ENCODE measurements at regions not wholly inside any gene's neighbourhood (a gene's known extent, or its start where the extent isn't known, plus 50 kb on each side); places are given as distances from the start of the nearest gene placed in this dataset.

DNA sequence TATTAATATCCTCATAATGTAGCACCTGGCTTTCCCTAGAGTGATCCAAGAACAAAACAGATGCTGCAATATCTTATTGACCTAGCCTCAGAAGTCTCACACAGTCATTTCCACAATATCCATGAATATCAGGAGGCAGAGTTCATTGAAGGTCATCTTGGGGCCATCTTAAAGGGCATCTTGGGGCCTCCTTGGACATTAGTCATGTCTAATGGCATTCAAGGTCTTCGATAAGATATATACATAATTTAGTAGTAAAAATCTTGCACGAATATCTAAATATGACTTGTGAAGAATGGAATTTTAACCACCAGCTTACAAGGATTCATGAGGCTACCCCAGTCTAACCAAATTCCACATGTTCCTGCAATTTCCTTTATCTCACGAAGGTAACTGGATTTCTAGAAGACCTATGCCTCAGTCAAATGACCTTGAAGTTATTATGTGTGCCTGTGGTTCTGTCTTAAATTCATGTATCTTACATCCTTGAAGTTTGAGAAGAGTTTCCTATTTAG lies 163.6 kb upstream of the SPEF2 start:
- ChIA-PET POLR2A (ENCODE audit: partially characterized antibody) (no interaction called here), CTCF (ENCODE audit: partially characterized antibody) (interaction anchor here (0.9 to 2.6 kb wide), 2 partner anchors 18 to 32 kb away, joined by 3 to 14 read pairs; no protein-coding TSS in a partner anchor)
- Histone ChIP-seq H3K9ac (replicated peaks in 1 of 4; ENCODE audit: extremely low read depth in 1 of 4, low read depth in 3 of 4, low read length in 3 of 4) (no peak overlapping the region), H3K27ac (ENCODE audit: low read depth, low read length) (no peak overlapping the region), H2BK20ac (ENCODE audit: low read length) (no peak overlapping the region), H3K4me1 (replicated peaks in 1 of 4; ENCODE audit: control insufficient read depth in 3 of 4, insufficient read depth in 4 of 4, low read length in 3 of 4) (no peaks in the 10 kb centered on the region), H3K79me1 (ENCODE audit: low read depth, low read length) (no peaks in the 10 kb centered on the region), H3K56ac (replicated peaks; ENCODE audit: insufficient read length, low read depth, low read length) (no peak overlapping the region), H2BK120ac (replicated peaks; ENCODE audit: low read depth, low read length) (no peak overlapping the region), H2BK5ac (ENCODE audit: low read depth, low read length) (no peak overlapping the region), H3K14ac (ENCODE audit: insufficient read length) (no peak overlapping the region), H3K9me3 (ENCODE audit: insufficient read depth in 2 of 2, low read depth in 1 of 2, low read length in 1 of 2) (peaks cover 0 to 3% of the 10 kb centered on the region in 2 experiments; a peak in 1 of 4 replicates), H3K23ac (ENCODE audit: insufficient read length) (no peak overlapping the region), H2BK15ac (ENCODE audit: low read length) (no peak overlapping the region), H4K91ac (replicated peaks; ENCODE audit: insufficient read length, low read length) (no peak overlapping the region), H3K36me3 (ENCODE audit: control insufficient read depth in 2 of 4, insufficient read depth in 4 of 4, low read length in 3 of 4) (no peaks in the 10 kb centered on the region), H2AFZ (ENCODE audit: low read length) (no peak overlapping the region), H3K4me2 (ENCODE audit: insufficient read depth in 1 of 2, low read depth in 2 of 2, low read length in 2 of 2) (no peak overlapping the region), H3K18ac (ENCODE audit: extremely low read depth, low read length) (no peak overlapping the region), H3K23me2 (ENCODE audit: low read depth, low read length) (no peaks in the 10 kb centered on the region), H4K20me1 (replicated peaks in 1 of 2; ENCODE audit: control insufficient read depth in 1 of 2, insufficient read depth in 2 of 2, low read length in 2 of 2) (no peaks in the 10 kb centered on the region), H4K8ac (ENCODE audit: extremely low read depth, insufficient read depth, low read length) (no peak overlapping the region), H2AK5ac (ENCODE audit: low read depth, low read length) (no peak overlapping the region), H3K4me3 (ENCODE audit: extremely low read depth in 1 of 4, insufficient read depth in 2 of 4, low read depth in 3 of 4, low read length in 4 of 4) (no peak overlapping the region), H2BK12ac (ENCODE audit: low read depth, low read length) (no peak overlapping the region), H4K5ac (ENCODE audit: insufficient read length, low read depth, low read length) (no peak overlapping the region), H3K79me2 (ENCODE audit: control insufficient read depth in 1 of 2, insufficient read depth in 2 of 2, low read length in 2 of 2) (no peaks in the 10 kb centered on the region), H3K27me3 (replicated peaks in 1 of 4; ENCODE audit: control insufficient read depth in 3 of 4, extremely low read depth in 1 of 4, insufficient read depth in 3 of 4, low read length in 3 of 4) (no peaks in the 10 kb centered on the region), H3K4ac (replicated peaks; ENCODE audit: insufficient read length, low read depth, low read length) (no peak overlapping the region)
- no peak for TF ChIP-seq CTBP2 (IDR thresholded peaks at IDR 0.05; ENCODE audit: borderline replicate concordance, insufficient read depth, insufficient read length, low read length)
- no peak for TF ChIP-seq YY1 (IDR thresholded peaks at IDR 0.05; ENCODE audit: low read depth, low read length)
- no peak for TF ChIP-seq FOSL1 (IDR thresholded peaks at IDR 0.05; ENCODE audit: insufficient read depth, low read depth, low read length)
- TF ChIP-seq CBX5 (IDR thresholded peaks at IDR 0.05; ENCODE audit: low read depth, low read length): no peak
- TF ChIP-seq BRCA1 (IDR thresholded peaks at IDR 0.05; ENCODE audit: low read depth, low read length): no peak
- no peak for TF ChIP-seq RBBP5 (IDR thresholded peaks at IDR 0.05; ENCODE audit: borderline replicate concordance, low read depth, low read length)
- no peak for TF ChIP-seq HDAC2 (IDR thresholded peaks at IDR 0.05; ENCODE audit: borderline replicate concordance in 1 of 2, low read depth in 2 of 2, low read length in 2 of 2)
- FAIRE-seq: no peak
- DNase-seq (ENCODE audit: low read depth in 1 of 2, low spot score in 2 of 2): no peak
- WGBS, 2 experiments (ENCODE audit: extremely low coverage in 1 of 2, insufficient coverage in 1 of 2, insufficient read length in 1 of 2, insufficient replicate concordance in 2 of 2, low coverage in 1 of 2, low lambda C conversion rate in 2 of 2, missing lambda C conversion rate in 1 of 2): 86% methylated on average over 3 of the region's 3 CpGs; no CpG with 5 or more reads in 1 of the 2 experiments

Measured in H1 (cell line).